NCI-H146 treated with DMSO at 0.1 percent for 48 hours (cell line): ENCODE measurements at regions not wholly inside any gene's neighbourhood (a gene's known extent, or its start where the extent isn't known, plus 50 kb on each side); places are given as distances from the start of the nearest gene placed in this dataset.
A peak's percentile ranks its signal among the peaks of the same experiment; 100 is the strongest.
"Not testable (repeated sequence)": the region's sequence is repeated elsewhere in the genome, so short reads cannot be mapped to it uniquely, and the experiment has no call there.

Source experiments
- DNase-seq: peaks from one replicate; lab custom pipeline; 2025; ENCODE audit not compliant: unreplicated experiment; lab: John Stamatoyannopoulos, UW

- not testable (repeated sequence) for DNase-seq
Measured at GRCh38 chr7:66456431-66456830, 172.2 kb upstream of the KCTD7 start.

GRCh38 chr7:66458991-66459390, 169.7 kb upstream of the KCTD7 start:
- not testable (repeated sequence) for DNase-seq

GRCh38 chr7:66459783-66460413, 168.8 kb upstream of the KCTD7 start:
- DNase-seq, result not testable (repeated sequence)

GRCh38 chr7:66460921-66461361, 167.7 kb upstream of the KCTD7 start:
- no peak for DNase-seq

- not testable (repeated sequence) for DNase-seq
Measured at GRCh38 chr7:66461397-66461796, 167.3 kb upstream of the KCTD7 start.

- DNase-seq, result not testable (repeated sequence)
Measured at GRCh38 chr7:66462831-66463230, 165.8 kb upstream of the KCTD7 start.

- no peak for DNase-seq
Measured at GRCh38 chr7:66464059-66464458, 164.6 kb upstream of the KCTD7 start.

GRCh38 chr7:66466081-66466600, 162.5 kb upstream of the KCTD7 start:
- no peak for DNase-seq

- no peak for DNase-seq
Measured at GRCh38 chr7:66467887-66468286, 160.8 kb upstream of the KCTD7 start.

GRCh38 chr7:66473064-66473463, 155.6 kb upstream of the KCTD7 start:
- not testable (repeated sequence) for DNase-seq

- DNase-seq, result no peak
Measured at GRCh38 chr7:66474441-66474840, 154.2 kb upstream of the KCTD7 start.

- DNase-seq, result not testable (repeated sequence)
Measured at GRCh38 chr7:66476056-66476455, 152.6 kb upstream of the KCTD7 start.

- DNase-seq, result not testable (repeated sequence)
Measured at GRCh38 chr7:66477822-66478397, 150.8 kb upstream of the KCTD7 start.

- DNase-seq, result not testable (repeated sequence)
Measured at GRCh38 chr7:66481229-66481628, 147.5 kb upstream of the KCTD7 start.

GRCh38 chr7:66489065-66489464, 139.6 kb upstream of the KCTD7 start:
- DNase-seq, result not testable (repeated sequence)

- not testable (repeated sequence) for DNase-seq
Measured at GRCh38 chr7:66489741-66490140, 138.9 kb upstream of the KCTD7 start.

GRCh38 chr7:66490979-66491378, 137.7 kb upstream of the KCTD7 start:
- peak; percentile 56 for DNase-seq

- not testable (repeated sequence) for DNase-seq
Measured at GRCh38 chr7:66492405-66492804, 136.3 kb upstream of the KCTD7 start.

- DNase-seq, result peak; percentile 94
Measured at GRCh38 chr7:66493235-66494205, 135.2 kb upstream of the KCTD7 start.

GRCh38 chr7:66497346-66497745, 131.3 kb upstream of the KCTD7 start:
- DNase-seq, result no peak

GRCh38 chr7:66500087-66500486, 128.6 kb upstream of the KCTD7 start:
- DNase-seq, result no peak
